HepG2 (cell line): ENCODE measurements at regions not wholly inside any gene's neighbourhood (a gene's known extent, or its start where the extent isn't known, plus 50 kb on each side); places are given as distances from the start of the nearest gene placed in this dataset.
A peak's percentile ranks its signal among the peaks of the same experiment; 100 is the strongest.

Source experiments
- ELF3 ChIP-seq: IDR thresholded peaks from 2 replicates; pipeline ENCODE4 v1.6.1; 2016; ENCODE audit warnings: missing genetic modification reagents, missing compliant biosample characterization
- FOXA3 ChIP-seq: IDR thresholded peaks from 2 replicates; pipeline ENCODE4 v1.6.1; 2016; ENCODE audit warnings: missing genetic modification reagents, missing compliant biosample characterization
- FOXC1 ChIP-seq: sonication (generic); formaldehyde crosslinking; IDR thresholded peaks from 2 replicates; pipeline ENCODE4 v1.8.0; 2022; ENCODE audit warnings: mild to moderate bottlenecking, missing genetic modification reagents, borderline replicate concordance
- MTA1 ChIP-seq: sonication (generic); formaldehyde crosslinking; IDR thresholded peaks from 2 replicates; pipeline ENCODE4 v1.4.0; 2020; ENCODE audit warnings: missing genetic modification reagents, mild to moderate bottlenecking, borderline replicate concordance
- MTF2 ChIP-seq: sonication (generic); formaldehyde crosslinking; IDR thresholded peaks from 2 replicates; pipeline ENCODE4 v1.5.0; 2020; ENCODE audit warnings: missing genetic modification reagents, borderline replicate concordance
- NCOA5 ChIP-seq: sonication (generic); formaldehyde crosslinking; IDR thresholded peaks from 2 replicates; pipeline ENCODE4 v1.4.0; 2020; ENCODE audit warnings: missing genetic modification reagents
- PATZ1 ChIP-seq: sonication (generic); formaldehyde crosslinking; IDR thresholded peaks from 2 replicates; pipeline ENCODE4 v1.4.0; 2020; ENCODE audit warnings: missing genetic modification reagents
- REPIN1 ChIP-seq: sonication (generic); formaldehyde crosslinking; IDR thresholded peaks from 2 replicates; pipeline ENCODE4 v1.8.0; 2022; ENCODE audit warnings: missing genetic modification reagents, low read depth, mild to moderate bottlenecking, borderline replicate concordance
- SMAD1 ChIP-seq: sonication (generic); formaldehyde crosslinking; IDR thresholded peaks from 2 replicates; pipeline ENCODE4 v1.4.0; 2020; ENCODE audit warnings: missing genetic modification reagents, low read depth, mild to moderate bottlenecking, borderline replicate concordance
- SMYD3 ChIP-seq: sonication (generic); formaldehyde crosslinking; IDR thresholded peaks from 2 replicates; pipeline ENCODE4 v1.8.1; 2023; ENCODE audit warnings: mild to moderate bottlenecking, missing genetic modification reagents
- SNAI1 ChIP-seq: sonication (generic); formaldehyde crosslinking; IDR thresholded peaks from 2 replicates; pipeline ENCODE4 v1.5.0; 2020; ENCODE audit warnings: mild to moderate bottlenecking, missing genetic modification reagents, borderline replicate concordance
- SOX6 ChIP-seq, 2 experiments: fragments of 450-650 bp in 1 of 2; sonication (generic) in 1 of 2; formaldehyde crosslinking in 1 of 2; IDR thresholded peaks; 2 replicates each; pipeline versions ENCODE4 v1.4.0 to v1.6.1; 2017 to 2020; ENCODE audit warnings: antibody characterized with exemption in 1 of 2, mild to moderate bottlenecking in 1 of 2, missing genetic modification reagents in 1 of 2
- ZGPAT ChIP-seq: IDR thresholded peaks from 2 replicates; pipeline ENCODE4 v1.6.1; 2016; ENCODE audit warnings: mild to moderate bottlenecking
- ZKSCAN1 ChIP-seq: fragments of 150-350 bp; IDR thresholded peaks from 2 replicates; pipeline ENCODE4 v1.6.1; 2014; ENCODE audit warnings: low read length
- ZMYM3 ChIP-seq: sonication (generic); formaldehyde crosslinking; IDR thresholded peaks from 2 replicates; pipeline ENCODE4 v1.5.1; 2020; ENCODE audit warnings: mild to moderate bottlenecking, missing genetic modification reagents
- ZNF280D ChIP-seq: sonication (generic); formaldehyde crosslinking; IDR thresholded peaks from 2 replicates; pipeline ENCODE4 v1.5.1; 2020; ENCODE audit warnings: mild to moderate bottlenecking, missing genetic modification reagents
- ZNF589 ChIP-seq: sonication (generic); formaldehyde crosslinking; conservative IDR thresholded peaks from 2 replicates; pipeline ENCODE4 v1.8.0; 2022; ENCODE audit warnings: mild to moderate bottlenecking, moderate library complexity, missing genetic modification reagents
- ZNF670 ChIP-seq: sonication (generic); formaldehyde crosslinking; IDR thresholded peaks from 2 replicates; pipeline ENCODE4 v1.8.0; 2022; ENCODE audit warnings: mild to moderate bottlenecking, missing genetic modification reagents, borderline replicate concordance
- ZNF768 ChIP-seq: sonication (generic); formaldehyde crosslinking; IDR thresholded peaks from 2 replicates; pipeline ENCODE4 v1.4.0; 2020; ENCODE audit warnings: missing genetic modification reagents
- ZNF773 ChIP-seq: sonication (generic); formaldehyde crosslinking; IDR thresholded peaks from 2 replicates; pipeline ENCODE4 v1.4.0; 2020; ENCODE audit warnings: missing genetic modification reagents, borderline replicate concordance
- ZNF777 ChIP-seq: sonication (generic); formaldehyde crosslinking; IDR thresholded peaks from 2 replicates; pipeline ENCODE4 v1.4.0; 2020; ENCODE audit warnings: missing genetic modification reagents
- ZNF883 ChIP-seq: sonication (generic); formaldehyde crosslinking; IDR thresholded peaks from 2 replicates; pipeline ENCODE4 v1.5.1; 2020; ENCODE audit warnings: mild to moderate bottlenecking, missing genetic modification reagents; ENCODE audit errors: not compliant biosample characterization
- TF ChIP-seq, protein P1 (sequence below): sonication (generic); formaldehyde crosslinking; IDR thresholded peaks from 2 replicates; pipeline ENCODE4 v1.4.0; 2020; ENCODE audit warnings: mild to moderate bottlenecking, missing genetic modification reagents

- TF ChIP-seq PATZ1 (CRISPR knock-in tag): peak; percentile 48
- peak; percentile 38; the same call in 1 of the 2 replicates for TF ChIP-seq FOXA3 (CRISPR knock-in tag)
- TF ChIP-seq ZNF280D: no peak
- TF ChIP-seq SMYD3 (CRISPR knock-in tag): no peak
- peak; percentile 59; the same call in 1 of the 2 replicates for TF ChIP-seq MTA1
- TF ChIP-seq ZNF768 (CRISPR knock-in tag): peak; percentile 19; the same call in 1 of the 2 replicates
- TF ChIP-seq ZGPAT (CRISPR knock-in tag): peak; percentile 52; the same call in 1 of the 2 replicates
- peak; percentile 52; the same call in 1 of the 2 replicates for TF ChIP-seq ZMYM3 (CRISPR knock-in tag)
- peak; percentile 55; the same call in 1 of the 2 replicates for TF ChIP-seq SNAI1 (CRISPR knock-in tag)
- TF ChIP-seq ZNF589: no peak
- no peak for TF ChIP-seq ZKSCAN1
- TF ChIP-seq FOXC1: 0 out of 2 replicates have a peak, but pooled peaks have one; percentile 15
- TF ChIP-seq REPIN1 (CRISPR knock-in tag): no peak
- TF ChIP-seq ELF3: 0 out of 2 replicates have a peak, but pooled peaks have one; percentile 9
- TF ChIP-seq SMAD1 (CRISPR knock-in tag): no peak
- no peak for TF ChIP-seq MTF2
- 0 out of 2 replicates have a peak, but pooled peaks have one; percentile 36 for TF ChIP-seq ZNF777 (CRISPR knock-in tag)
- TF ChIP-seq, protein P1, sequence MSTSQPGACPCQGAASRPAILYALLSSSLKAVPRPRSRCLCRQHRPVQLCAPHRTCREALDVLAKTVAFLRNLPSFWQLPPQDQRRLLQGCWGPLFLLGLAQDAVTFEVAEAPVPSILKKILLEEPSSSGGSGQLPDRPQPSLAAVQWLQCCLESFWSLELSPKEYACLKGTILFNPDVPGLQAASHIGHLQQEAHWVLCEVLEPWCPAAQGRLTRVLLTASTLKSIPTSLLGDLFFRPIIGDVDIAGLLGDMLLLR (CRISPR knock-in tag): 0 out of 2 replicates have a peak, but pooled peaks have one; percentile 51
- peak; percentile 67 for TF ChIP-seq ZNF883 (CRISPR knock-in tag)
- no peak for TF ChIP-seq SOX6 (IDR thresholded peaks at IDR 0.05)
- TF ChIP-seq SOX6 (CRISPR knock-in tag; IDR thresholded peaks at IDR 0.05): peak; percentile 69
- no peak for TF ChIP-seq ZNF773 (CRISPR knock-in tag)
- TF ChIP-seq ZNF670: no peak
- no peak for TF ChIP-seq NCOA5 (CRISPR knock-in tag)
Observed at GRCh38 chr19:34838753-34839431, 65.9 kb upstream of the ZNF599 start (continued).
